Posterior cingulate gyrus (tissue), 11 donors: ENCODE measurements at regions not wholly inside any gene's neighbourhood (a gene's known extent, or its start where the extent isn't known, plus 50 kb on each side); places are given as distances from the start of the nearest gene placed in this dataset.
A peak's percentile ranks its signal among the peaks of the same experiment; 100 is the strongest.
"Not testable (repeated sequence)": the region's sequence is repeated elsewhere in the genome, so short reads cannot be mapped to it uniquely, and the experiment has no call there.

Experiments used
- DNase-seq, 10 donors: peaks; one replicate each; pipeline versions ENCODE4 v3.0.0 to v3.0.0-alpha.2; 2020 to 2021; ENCODE audit warnings: mixed read lengths in 3 of 10
- intact Hi-C: fragments of 100-400 bp; cut with DNase I; formaldehyde crosslinking; loops from one replicate; pipeline ENCODE4 v1.15.1; 2023

DNA sequence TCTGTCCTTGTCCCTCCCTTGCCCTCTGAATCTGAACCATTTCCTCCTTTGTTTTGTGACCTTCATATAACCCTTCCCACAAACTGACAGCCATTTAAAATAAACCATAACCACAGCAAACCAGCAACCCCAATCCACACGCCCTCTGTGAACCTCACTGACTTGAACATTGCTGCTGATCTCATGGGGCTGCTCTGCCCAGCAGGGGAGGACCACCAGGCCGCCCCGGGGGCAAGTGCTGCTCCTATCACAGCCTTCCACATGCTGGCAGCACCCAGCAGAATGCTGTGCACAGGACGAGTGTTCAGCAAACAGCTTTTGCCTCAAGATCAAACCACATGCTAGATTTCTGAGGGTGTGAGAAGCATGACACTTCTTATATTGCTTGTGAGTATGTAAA lies 73.9 kb upstream of the UXS1 start:
- intact Hi-C loops: no loop called here
- DNase-seq: peak in 1 of 10 donors; percentile 49

DNA sequence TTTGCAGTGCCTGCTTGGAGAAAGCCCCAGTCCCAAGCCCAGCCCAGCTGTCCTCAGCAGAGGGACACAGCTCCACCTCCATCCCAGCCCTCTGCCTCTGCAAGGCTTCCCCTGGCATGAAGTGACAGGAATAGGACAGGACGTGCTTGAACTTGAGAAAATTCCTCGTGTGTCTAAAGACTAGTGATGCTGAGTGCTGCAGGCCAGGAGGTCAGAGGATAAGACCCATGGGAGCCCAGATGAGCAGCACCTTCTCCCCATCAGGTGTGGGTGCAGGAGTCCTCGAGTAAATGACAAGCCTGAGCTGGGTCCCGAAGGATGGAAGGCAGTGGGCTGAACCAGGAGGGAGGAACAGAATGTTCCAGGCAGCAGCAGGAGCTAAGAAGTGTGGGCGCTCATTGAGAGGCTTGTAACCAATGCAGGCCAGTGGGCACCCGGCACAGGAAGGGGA lies 67.8 kb upstream of the UXS1 start:
- intact Hi-C loops: no loop called here
- DNase-seq: peak in 1 of 10 donors; percentile 75

DNA sequence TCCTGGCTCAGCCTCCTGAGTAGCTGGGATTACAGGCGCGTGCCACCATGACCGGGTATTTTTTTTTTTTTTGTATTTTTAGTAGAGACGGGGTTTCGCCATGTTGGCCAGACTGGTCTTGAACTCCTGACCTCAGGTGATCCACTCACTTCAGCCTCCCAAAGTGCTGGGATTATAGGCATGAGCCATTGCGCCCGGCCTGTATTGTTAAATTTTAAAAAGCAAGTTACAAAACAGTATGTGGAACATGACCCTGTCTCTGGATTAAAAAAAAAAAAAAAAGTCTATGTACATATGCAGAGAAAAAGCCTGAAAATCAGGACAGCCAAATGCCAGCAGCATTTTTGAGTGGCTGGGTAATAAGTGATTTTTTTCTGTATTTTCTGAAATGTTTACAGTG lies 64.8 kb upstream of the UXS1 start:
- DNase-seq, intact Hi-C loops: not testable (repeated sequence)

DNA sequence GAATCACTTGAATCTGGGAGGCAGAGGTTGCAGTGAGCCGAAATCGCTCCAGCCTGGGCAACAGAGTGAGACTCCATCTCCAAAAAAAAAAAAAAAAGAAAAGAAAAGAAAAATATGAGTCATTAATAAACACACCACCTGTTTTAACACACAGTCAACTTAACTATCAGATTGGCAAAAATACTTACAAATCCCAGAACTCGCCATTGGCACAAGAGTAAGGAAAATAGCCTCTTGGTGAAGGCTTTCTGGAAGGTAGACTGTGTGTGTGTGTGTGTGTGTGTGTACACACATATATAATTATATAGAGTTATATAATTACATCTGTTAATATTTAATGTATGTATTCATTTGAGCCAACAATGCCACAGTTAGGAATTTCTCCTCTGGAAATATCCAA lies 63.7 kb upstream of the UXS1 start:
- no peak for DNase-seq
- intact Hi-C loops: no loop called here

DNA sequence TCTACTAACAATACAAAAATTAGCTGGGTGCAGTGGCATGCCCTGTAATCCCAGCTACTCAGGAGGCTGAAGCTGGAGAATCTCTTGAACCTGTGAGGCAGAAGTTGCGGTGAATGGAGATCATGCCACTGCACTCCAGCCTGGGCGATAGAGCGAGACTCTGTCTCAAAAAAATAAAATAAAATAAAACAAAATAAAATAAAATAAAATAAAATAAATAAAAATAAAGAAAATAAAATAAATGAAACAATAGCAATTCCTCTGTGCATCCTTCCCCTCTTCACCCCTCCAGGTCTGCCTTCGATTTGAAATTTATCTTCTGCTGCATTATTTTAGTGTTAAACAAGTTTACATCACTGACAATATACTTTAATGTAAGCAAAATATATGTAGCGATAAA lies 63.0 kb upstream of the UXS1 start:
- intact Hi-C loops: no loop called here
- no peak for DNase-seq

DNA sequence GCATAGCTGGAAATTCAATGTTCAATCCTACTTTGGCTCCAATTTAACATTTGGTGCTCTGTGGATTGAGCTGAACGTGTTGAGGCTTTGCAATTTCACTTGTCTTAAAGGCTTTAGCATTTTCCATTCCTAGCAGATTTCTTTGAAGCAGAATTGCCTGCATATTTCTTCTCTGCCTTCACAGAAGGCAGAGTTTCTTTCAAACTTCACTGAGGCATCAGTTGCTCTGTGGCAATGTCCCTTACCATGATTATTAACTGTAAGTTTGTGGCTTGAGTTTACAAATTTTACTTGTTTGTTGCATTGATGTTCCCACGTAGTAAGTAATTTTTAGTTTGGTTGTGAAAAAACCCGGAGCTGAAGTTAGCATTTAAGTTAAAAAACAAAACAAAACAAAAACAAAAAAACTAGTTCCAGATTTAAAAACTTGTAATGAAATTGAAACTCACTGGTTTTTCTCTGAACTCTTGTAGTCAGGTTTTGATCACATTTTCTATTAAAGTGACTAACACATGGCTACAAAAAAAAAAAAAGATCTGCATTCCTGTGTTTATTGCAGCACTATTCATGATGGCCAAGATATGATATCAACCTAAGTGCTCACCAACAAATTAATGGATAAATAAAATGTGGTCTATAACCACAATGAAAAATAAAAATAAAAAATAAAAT lies 55.2 kb upstream of the UXS1 start:
- intact Hi-C loops, DNase-seq: not testable (repeated sequence)

DNA sequence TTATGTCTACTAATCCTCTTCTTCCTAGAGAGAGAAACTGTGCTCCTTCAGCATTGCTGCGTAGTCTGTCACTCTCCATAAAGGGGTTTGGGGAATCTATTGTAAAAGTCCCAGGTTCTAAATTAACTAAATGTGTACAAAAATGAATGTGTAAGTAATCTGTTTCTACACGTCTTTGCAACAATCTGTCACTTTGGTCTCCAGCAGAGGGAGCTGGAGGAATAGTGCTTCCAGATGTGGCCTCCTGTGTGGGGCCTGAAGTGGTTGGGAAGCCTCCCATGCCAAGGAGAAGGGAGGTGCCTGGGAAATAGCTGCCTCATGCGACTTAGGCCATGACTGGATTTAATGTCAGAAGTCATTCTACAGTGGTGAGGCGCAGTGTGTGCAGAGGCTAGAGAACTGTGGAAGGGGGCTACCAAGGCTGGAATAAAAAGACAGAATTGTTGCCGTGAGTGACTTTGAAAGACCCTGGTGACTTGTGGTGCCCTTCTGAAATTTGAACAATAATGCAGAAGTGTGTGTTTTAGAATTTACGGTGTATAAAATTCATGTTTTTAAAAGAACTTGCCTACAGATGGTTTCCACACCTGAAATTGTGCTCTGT lies 54.5 kb upstream of the UXS1 start:
- DNase-seq, intact Hi-C loops: not testable (repeated sequence)
